OCI-LY1 (cell line): ENCODE measurements at regions not wholly inside any gene's neighbourhood (a gene's known extent, or its start where the extent isn't known, plus 50 kb on each side); places are given as distances from the start of the nearest gene placed in this dataset.

ENCODE experiments used
- H2AFZ ChIP-seq: fragments of 200-600 bp; sonication (generic), shearing (Covaris generic); 2 replicates; pipeline ENCODE4 v1.6.0; 2014; ENCODE audit warnings: antibody characterized with exemption, mild to moderate bottlenecking, low read length
- H3F3A ChIP-seq: fragments of 200-600 bp; sonication (generic), shearing (Covaris generic); 2 replicates; pipeline ENCODE4 v1.6.0; 2014; ENCODE audit warnings: mild to moderate bottlenecking, antibody characterized with exemption, low read length, moderate library complexity; ENCODE audit not compliant: insufficient read depth
- H3K27ac ChIP-seq: fragments of 200-600 bp; sonication (generic); 2 replicates; pipeline ENCODE4 v1.5.1; 2014; ENCODE audit warnings: low read length, mixed run types, mild to moderate bottlenecking, low read depth; ENCODE audit not compliant: poor library complexity, severe bottlenecking
- H3K27me3 ChIP-seq: fragments of 200-600 bp; sonication (generic); 2 replicates; pipeline ENCODE4 v1.6.0; 2014; ENCODE audit warnings: antibody characterized with exemption, mild to moderate bottlenecking, low read length, moderate library complexity; ENCODE audit not compliant: insufficient read depth
- H3K36me3 ChIP-seq: fragments of 200-600 bp; sonication (generic); 2 replicates; pipeline ENCODE4 v1.6.1; 2014; ENCODE audit warnings: mild to moderate bottlenecking, antibody characterized with exemption, low read length, moderate library complexity, mixed read lengths; ENCODE audit not compliant: insufficient read depth
- H3K4me1 ChIP-seq: fragments of 200-600 bp; sonication (generic); 2 replicates; pipeline ENCODE4 v1.5.1; 2014; ENCODE audit warnings: mild to moderate bottlenecking, low read length, moderate library complexity; ENCODE audit not compliant: insufficient read depth, severe bottlenecking
- H3K4me2 ChIP-seq: fragments of 200-600 bp; sonication (generic), shearing (Covaris generic); 2 replicates; pipeline ENCODE4 v1.6.1; 2014; ENCODE audit warnings: low read length
- H3K4me3 ChIP-seq: fragments of 200-600 bp; sonication (generic); 2 replicates; pipeline ENCODE4 v1.5.1; 2014; ENCODE audit warnings: low read length, low read depth, mild to moderate bottlenecking, mixed read lengths; ENCODE audit not compliant: poor library complexity, severe bottlenecking
- H3K79me2 ChIP-seq: fragments of 200-600 bp; shearing (Covaris generic); 2 replicates; pipeline ENCODE4 v1.6.1; 2016; ENCODE audit warnings: mixed run types, low read length, mixed read lengths; ENCODE audit not compliant: insufficient read depth
- H3K9ac ChIP-seq: fragments of 200-600 bp; sonication (generic), shearing (Covaris generic); 2 replicates; pipeline ENCODE4 v1.6.1; 2014; ENCODE audit warnings: mild to moderate bottlenecking, low read length, mixed read lengths
- H3K9me2 ChIP-seq: fragments of 200-600 bp; sonication (generic), shearing (Covaris generic); 2 replicates; pipeline ENCODE4 v1.6.1; 2014; ENCODE audit warnings: low read depth, mild to moderate bottlenecking, low read length, mixed read lengths
- H3K9me3 ChIP-seq: fragments of 200-600 bp; shearing (Covaris generic); 2 replicates; pipeline ENCODE4 v1.6.1; 2014; ENCODE audit warnings: low read length, mixed read lengths
- H4K20me1 ChIP-seq: fragments of 200-600 bp; sonication (generic), shearing (Covaris generic); 2 replicates; pipeline ENCODE4 v1.6.0; 2016; ENCODE audit warnings: mild to moderate bottlenecking, low read length; ENCODE audit not compliant: insufficient read depth
- EZH2 ChIP-seq: fragments of 200-600 bp; sonication (generic), shearing (Covaris generic); IDR thresholded peaks from 2 replicates; pipeline ENCODE4 v1.8.0; 2017; ENCODE audit warnings: borderline replicate concordance, mixed run types, mild to moderate bottlenecking, antibody characterized with exemption, low read length, moderate library complexity, mixed read lengths
- TF ChIP-seq, protein P1 (sequence below): fragments of 200-600 bp; sonication (generic), shearing (Covaris generic); IDR thresholded peaks from 2 replicates; pipeline ENCODE4 v1.5.1; 2017; ENCODE audit warnings: mild to moderate bottlenecking, antibody characterized with exemption, low read length, moderate library complexity, mixed read lengths

DNA sequence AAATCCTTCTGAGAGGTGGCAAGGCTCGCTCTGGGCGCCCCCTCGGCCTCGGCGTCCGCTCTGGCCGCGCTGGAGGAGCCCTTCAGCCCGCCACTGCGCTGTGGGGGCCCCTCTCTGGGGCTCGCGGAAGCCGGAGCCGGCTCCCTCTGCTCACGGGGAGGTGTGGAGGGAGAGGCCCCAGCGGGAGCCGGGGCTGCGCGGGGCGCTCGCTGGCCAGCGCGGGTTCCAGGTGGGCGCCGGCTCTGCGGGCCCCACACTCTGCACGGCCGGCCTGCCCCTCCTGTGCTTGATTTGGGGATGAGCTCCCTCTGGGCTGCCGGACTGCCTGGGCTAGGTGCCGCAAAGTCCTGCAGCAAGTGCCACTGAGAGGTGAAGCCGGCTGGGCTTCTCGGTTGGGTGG is 1260.7 kb upstream of the PRMT6 start:
- Histone ChIP-seq H3K4me2 (no peak overlapping the region), H3K36me3 (no peaks in the 10 kb centered on the region), H3K4me3 (no peak overlapping the region), H3K27ac (no peak overlapping the region), H3F3A (no peaks in the 10 kb centered on the region), H2AFZ (no peak overlapping the region), H3K9me2 (no peaks in the 10 kb centered on the region), H3K79me2 (no peaks in the 10 kb centered on the region), H3K4me1 (no peaks in the 10 kb centered on the region), H3K9me3 (no peaks in the 10 kb centered on the region), H4K20me1 (no peaks in the 10 kb centered on the region), H3K9ac (no peak overlapping the region), H3K27me3 (no peaks in the 10 kb centered on the region)
- TF ChIP-seq EZH2, result no peak
- TF ChIP-seq, protein P1, sequence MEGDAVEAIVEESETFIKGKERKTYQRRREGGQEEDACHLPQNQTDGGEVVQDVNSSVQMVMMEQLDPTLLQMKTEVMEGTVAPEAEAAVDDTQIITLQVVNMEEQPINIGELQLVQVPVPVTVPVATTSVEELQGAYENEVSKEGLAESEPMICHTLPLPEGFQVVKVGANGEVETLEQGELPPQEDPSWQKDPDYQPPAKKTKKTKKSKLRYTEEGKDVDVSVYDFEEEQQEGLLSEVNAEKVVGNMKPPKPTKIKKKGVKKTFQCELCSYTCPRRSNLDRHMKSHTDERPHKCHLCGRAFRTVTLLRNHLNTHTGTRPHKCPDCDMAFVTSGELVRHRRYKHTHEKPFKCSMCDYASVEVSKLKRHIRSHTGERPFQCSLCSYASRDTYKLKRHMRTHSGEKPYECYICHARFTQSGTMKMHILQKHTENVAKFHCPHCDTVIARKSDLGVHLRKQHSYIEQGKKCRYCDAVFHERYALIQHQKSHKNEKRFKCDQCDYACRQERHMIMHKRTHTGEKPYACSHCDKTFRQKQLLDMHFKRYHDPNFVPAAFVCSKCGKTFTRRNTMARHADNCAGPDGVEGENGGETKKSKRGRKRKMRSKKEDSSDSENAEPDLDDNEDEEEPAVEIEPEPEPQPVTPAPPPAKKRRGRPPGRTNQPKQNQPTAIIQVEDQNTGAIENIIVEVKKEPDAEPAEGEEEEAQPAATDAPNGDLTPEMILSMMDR, result no peak

GRCh38 chr1:105830571-105831146 is 1225.8 kb upstream of the PRMT6 start:
- no peaks in the 10 kb centered on the region; the same call in 1 of the 2 replicates for H3K9me2 ChIP-seq
- H4K20me1 ChIP-seq, result no peaks in the 10 kb centered on the region
- H3K9ac ChIP-seq, result no peak overlapping the region
- no peaks in the 10 kb centered on the region for H3F3A ChIP-seq
- TF ChIP-seq EZH2, result no peak
- TF ChIP-seq, protein P1, result no peak
- H3K27ac ChIP-seq, result peak overlapping the region; percentile 38
- no peaks in the 10 kb centered on the region for H3K9me3 ChIP-seq
- no peak overlapping the region for H2AFZ ChIP-seq
- peaks cover 11% of the 10 kb centered on the region for H3K4me1 ChIP-seq
- H3K27me3 ChIP-seq, result no peaks in the 10 kb centered on the region
- no peak overlapping the region for H3K4me2 ChIP-seq
- H3K4me3 ChIP-seq, result no peak overlapping the region
- no peaks in the 10 kb centered on the region for H3K36me3 ChIP-seq
- no peaks in the 10 kb centered on the region for H3K79me2 ChIP-seq

DNA sequence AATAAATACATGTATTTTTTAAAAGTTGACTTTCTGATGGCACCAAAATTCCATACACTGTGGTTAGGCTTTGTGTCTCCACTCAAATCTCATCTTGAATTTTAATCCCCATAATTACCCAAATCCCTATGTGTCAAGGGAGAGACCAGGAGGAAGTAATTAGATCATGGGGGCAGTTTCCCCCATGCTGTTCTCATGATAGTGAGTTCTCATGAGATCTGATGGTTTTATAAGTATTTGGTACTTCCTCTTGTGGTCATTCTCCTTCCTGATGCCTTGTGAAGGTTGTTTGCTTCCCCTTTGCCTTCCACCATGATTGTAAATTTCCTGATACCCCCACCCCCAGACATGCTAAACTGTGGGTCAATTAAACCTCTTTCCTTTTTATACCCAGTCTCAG is 1218.4 kb upstream of the PRMT6 start:
- Histone ChIP-seq H4K20me1 (no peaks in the 10 kb centered on the region), H3K27ac (no peak overlapping the region), H3K4me3 (no peak overlapping the region), H2AFZ (no peak overlapping the region), H3K27me3 (no peaks in the 10 kb centered on the region), H3K9ac (no peak overlapping the region), H3K36me3 (no peaks in the 10 kb centered on the region), H3K79me2 (no peaks in the 10 kb centered on the region), H3K9me2 (no peaks in the 10 kb centered on the region; the same call in 1 of the 2 replicates), H3K4me1 (no peaks in the 10 kb centered on the region), H3F3A (no peaks in the 10 kb centered on the region), H3K9me3 (no peaks in the 10 kb centered on the region), H3K4me2 (no peak overlapping the region)
- TF ChIP-seq EZH2, result no peak
- TF ChIP-seq, protein P1, result no peak
